Ovary (tissue), 3 donors: ENCODE measurements at regions not wholly inside any gene's neighbourhood (a gene's known extent, or its start where the extent isn't known, plus 50 kb on each side); places are given as distances from the start of the nearest gene placed in this dataset.

Experiments
- EP300 ChIP-seq: sonication (generic); formaldehyde crosslinking; IDR thresholded peaks from one replicate; pipeline ENCODE4 v1.6.1; 2017; ENCODE audit warnings: antibody characterized with exemption
- POLR2A ChIP-seq: fragments of 450-650 bp; IDR thresholded peaks from one replicate; pipeline ENCODE4 v1.6.1; 2017; ENCODE audit warnings: antibody characterized with exemption, mild to moderate bottlenecking, moderate library complexity
- TF ChIP-seq, protein P1 (sequence below), 3 donors: fragments of 450-650 bp in 2 of 3; fragments of 200-600 bp in 1 of 3; IDR thresholded peaks; one replicate each; pipeline versions ENCODE4 v1.5.1 to v1.8.0; 2016 to 2022; ENCODE audit warnings: antibody characterized with exemption in 3 of 3, mild to moderate bottlenecking in 1 of 3
- donor health status: DM: no; HTN: no; CAD: no.

DNA sequence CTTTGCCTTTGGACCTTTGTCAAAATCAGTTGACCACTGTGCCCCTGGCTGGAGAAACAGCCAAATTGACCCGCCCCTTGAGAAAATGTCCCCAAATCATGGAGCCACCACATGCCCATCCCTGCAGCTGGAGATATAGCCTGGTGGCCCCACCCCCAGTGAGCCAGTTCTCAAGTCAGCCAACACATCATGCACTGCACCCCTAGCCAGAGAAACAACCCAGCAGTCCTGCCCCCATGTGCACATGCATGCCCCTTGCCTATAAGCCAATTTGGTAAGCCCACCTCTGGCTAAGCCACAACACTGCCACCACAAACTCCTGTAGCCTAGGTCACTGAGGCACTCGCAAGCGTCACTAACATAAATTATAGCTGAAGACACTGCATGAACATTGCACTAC, 174.2 kb upstream of the ECI2 start:
- TF ChIP-seq, protein P1, sequence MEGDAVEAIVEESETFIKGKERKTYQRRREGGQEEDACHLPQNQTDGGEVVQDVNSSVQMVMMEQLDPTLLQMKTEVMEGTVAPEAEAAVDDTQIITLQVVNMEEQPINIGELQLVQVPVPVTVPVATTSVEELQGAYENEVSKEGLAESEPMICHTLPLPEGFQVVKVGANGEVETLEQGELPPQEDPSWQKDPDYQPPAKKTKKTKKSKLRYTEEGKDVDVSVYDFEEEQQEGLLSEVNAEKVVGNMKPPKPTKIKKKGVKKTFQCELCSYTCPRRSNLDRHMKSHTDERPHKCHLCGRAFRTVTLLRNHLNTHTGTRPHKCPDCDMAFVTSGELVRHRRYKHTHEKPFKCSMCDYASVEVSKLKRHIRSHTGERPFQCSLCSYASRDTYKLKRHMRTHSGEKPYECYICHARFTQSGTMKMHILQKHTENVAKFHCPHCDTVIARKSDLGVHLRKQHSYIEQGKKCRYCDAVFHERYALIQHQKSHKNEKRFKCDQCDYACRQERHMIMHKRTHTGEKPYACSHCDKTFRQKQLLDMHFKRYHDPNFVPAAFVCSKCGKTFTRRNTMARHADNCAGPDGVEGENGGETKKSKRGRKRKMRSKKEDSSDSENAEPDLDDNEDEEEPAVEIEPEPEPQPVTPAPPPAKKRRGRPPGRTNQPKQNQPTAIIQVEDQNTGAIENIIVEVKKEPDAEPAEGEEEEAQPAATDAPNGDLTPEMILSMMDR (IDR thresholded peaks at IDR 0.05), result no peak
- no peak for TF ChIP-seq POLR2A
- TF ChIP-seq EP300, result no peak
